Activated CD8-positive, alpha-beta memory T cell treated with anti-CD3 and anti-CD28 coated beads, Interleukin-2, amount 10 ng/mL, durations not matched to agents 7 days and 5 days (primary cell): ENCODE measurements at regions not wholly inside any gene's neighbourhood (a gene's known extent, or its start where the extent isn't known, plus 50 kb on each side); places are given as distances from the start of the nearest gene placed in this dataset.

Experiments used
- ATAC-seq: fragments of 150-1000 bp; cut with Tn5 transposase; one replicate; pipeline ENCODE4 v1.10.0; 2021; ENCODE audit warnings: moderate library complexity
- CTCF ChIA-PET: fragments of 350-600 bp; sonication (Branson Sonifier 250); formaldehyde crosslinking; loops from one replicate; lab custom pipeline; 2021; ENCODE audit warnings: antibody characterized with exemption; lab: Charles Lee
- DNase-seq: peaks from one replicate; pipeline ENCODE4 v3.0.0-alpha.2; 2020
- H3K27ac Mint-ChIP-seq: one replicate; pipeline ENCODE4 v1.8.0; 2021; ENCODE audit warnings: mild to moderate bottlenecking, mixed read lengths
- H3K27me3 Mint-ChIP-seq: one replicate; pipeline ENCODE4 v1.8.0; 2021; ENCODE audit warnings: mixed read lengths
- H3K36me3 Mint-ChIP-seq: one replicate; pipeline ENCODE4 v1.8.0; 2021; ENCODE audit warnings: mild to moderate bottlenecking, mixed read lengths
- H3K4me1 Mint-ChIP-seq: one replicate; pipeline ENCODE4 v1.8.0; 2021; ENCODE audit warnings: mixed read lengths
- H3K4me3 Mint-ChIP-seq: one replicate; pipeline ENCODE4 v1.8.0; 2021; ENCODE audit warnings: mild to moderate bottlenecking, moderate library complexity, mixed read lengths
- H3K9me3 Mint-ChIP-seq: one replicate; pipeline ENCODE4 v1.8.0; 2022; ENCODE audit warnings: low read depth, mixed read lengths

GRCh38 chr1:38559446-38560165 lies 300.0 kb downstream of the RRAGC start:
- Mint-ChIP-seq H3K27ac (peak overlapping the region; percentile 86), H3K4me1 (peaks cover 76% of the 10 kb centered on the region), H3K36me3 (peaks cover 2% of the 10 kb centered on the region), H3K9me3 (no peaks in the 10 kb centered on the region), H3K4me3 (peak overlapping the region; percentile 54), H3K27me3 (peaks cover 37% of the 10 kb centered on the region)
- CTCF ChIA-PET = interaction anchor here (2.7 kb wide), 1 partner anchor 32 kb away, joined by 8 read pairs; no protein-coding TSS in a partner anchor
- ATAC-seq = peak; percentile 86
- peak; percentile 95 for DNase-seq

GRCh38 chr1:38558500-38559445 lies 300.8 kb downstream of the RRAGC start:
- Mint-ChIP-seq H3K27me3 (peaks cover 37% of the 10 kb centered on the region), H3K36me3 (peaks cover 2% of the 10 kb centered on the region), H3K27ac (peak overlapping the region; percentile 86), H3K4me1 (peaks cover 68% of the 10 kb centered on the region), H3K9me3 (no peaks in the 10 kb centered on the region), H3K4me3 (peak overlapping the region; percentile 54)
- ATAC-seq = peak; percentile 50
- no peak for DNase-seq
- CTCF ChIA-PET = interaction anchor here (0.9 to 2.7 kb wide), 2 partner anchors 12 to 31 kb away, joined by 3 to 8 read pairs; no protein-coding TSS in a partner anchor

DNA sequence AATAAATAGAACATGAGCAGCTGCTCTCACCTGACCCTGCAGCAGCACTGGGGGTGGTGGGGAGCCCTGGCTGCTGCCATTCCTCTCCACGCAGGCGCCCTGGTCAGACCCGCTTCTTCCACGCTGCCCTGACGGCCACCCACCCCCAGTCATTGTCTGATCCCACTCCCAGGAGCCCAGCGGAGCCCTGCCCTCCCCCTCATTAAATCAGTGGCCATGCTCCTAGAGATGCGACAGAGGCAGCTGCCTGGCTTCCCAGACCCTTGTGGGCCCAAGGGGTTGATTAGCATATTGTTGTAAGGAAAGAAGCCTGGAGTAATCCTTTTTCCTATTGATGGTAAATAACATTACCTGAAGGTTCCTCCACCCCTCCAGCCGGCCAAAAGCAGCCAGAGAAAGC lies 301.5 kb downstream of the RRAGC start:
- Mint-ChIP-seq H3K27me3 (peaks cover 36% of the 10 kb centered on the region), H3K4me1 (peaks cover 61% of the 10 kb centered on the region), H3K27ac (no peak overlapping the region)

DNA sequence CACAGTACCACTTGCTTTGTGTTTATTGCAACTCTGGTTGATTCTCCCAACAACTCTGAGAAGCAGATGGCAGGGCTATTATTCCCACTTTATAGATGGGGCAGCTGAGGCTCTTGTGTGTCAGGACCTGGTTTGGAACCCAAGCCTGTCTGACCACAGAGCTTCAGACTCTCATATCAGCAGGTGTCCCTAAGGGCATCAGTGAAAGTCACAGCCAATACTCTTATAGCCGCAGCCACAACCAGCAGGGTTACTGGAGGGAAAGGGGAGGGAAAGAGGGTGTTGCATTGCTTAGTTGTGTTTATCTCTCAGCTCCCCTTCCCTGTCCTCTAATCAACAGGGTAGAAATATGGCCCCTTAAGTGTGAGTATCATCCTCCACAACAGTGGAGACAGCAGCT lies 304.0 kb downstream of the RRAGC start:
- CTCF ChIA-PET = interaction anchor here (1.4 kb wide), 1 partner anchor 9 kb away, joined by 3 read pairs; no protein-coding TSS in a partner anchor
- H3K36me3 Mint-ChIP-seq = peaks cover 2% of the 10 kb centered on the region
- H3K27me3 Mint-ChIP-seq = peaks cover 39% of the 10 kb centered on the region
- ATAC-seq = no peak
- H3K27ac Mint-ChIP-seq = no peak overlapping the region
- H3K4me3 Mint-ChIP-seq = no peak overlapping the region
- peaks cover 47% of the 10 kb centered on the region for H3K4me1 Mint-ChIP-seq
- H3K9me3 Mint-ChIP-seq = no peaks in the 10 kb centered on the region
- DNase-seq = no peak

More for the DNA sequence above, 301.5 kb downstream of the RRAGC start:
- peaks cover 2% of the 10 kb centered on the region for H3K36me3 Mint-ChIP-seq
- H3K4me3 Mint-ChIP-seq = no peak overlapping the region
- ATAC-seq (no peak), DNase-seq (no peak)
- CTCF ChIA-PET = interaction anchor here (0.9 to 2.7 kb wide), 2 partner anchors 11 to 31 kb away, joined by 3 to 8 read pairs; no protein-coding TSS in a partner anchor
- no peaks in the 10 kb centered on the region for H3K9me3 Mint-ChIP-seq

- DNase-seq (no peak), ATAC-seq (no peak)
- no peaks in the 10 kb centered on the region for H3K9me3 Mint-ChIP-seq
- peaks cover 43% of the 10 kb centered on the region for H3K4me1 Mint-ChIP-seq
- CTCF ChIA-PET = no interaction called here
- H3K27me3 Mint-ChIP-seq = peaks cover 44% of the 10 kb centered on the region
- H3K27ac Mint-ChIP-seq = no peak overlapping the region
- peaks cover 2% of the 10 kb centered on the region for H3K36me3 Mint-ChIP-seq
- H3K4me3 Mint-ChIP-seq = no peak overlapping the region
Measured at GRCh38 chr1:38555130-38555529, 304.4 kb downstream of the RRAGC start.

DNA sequence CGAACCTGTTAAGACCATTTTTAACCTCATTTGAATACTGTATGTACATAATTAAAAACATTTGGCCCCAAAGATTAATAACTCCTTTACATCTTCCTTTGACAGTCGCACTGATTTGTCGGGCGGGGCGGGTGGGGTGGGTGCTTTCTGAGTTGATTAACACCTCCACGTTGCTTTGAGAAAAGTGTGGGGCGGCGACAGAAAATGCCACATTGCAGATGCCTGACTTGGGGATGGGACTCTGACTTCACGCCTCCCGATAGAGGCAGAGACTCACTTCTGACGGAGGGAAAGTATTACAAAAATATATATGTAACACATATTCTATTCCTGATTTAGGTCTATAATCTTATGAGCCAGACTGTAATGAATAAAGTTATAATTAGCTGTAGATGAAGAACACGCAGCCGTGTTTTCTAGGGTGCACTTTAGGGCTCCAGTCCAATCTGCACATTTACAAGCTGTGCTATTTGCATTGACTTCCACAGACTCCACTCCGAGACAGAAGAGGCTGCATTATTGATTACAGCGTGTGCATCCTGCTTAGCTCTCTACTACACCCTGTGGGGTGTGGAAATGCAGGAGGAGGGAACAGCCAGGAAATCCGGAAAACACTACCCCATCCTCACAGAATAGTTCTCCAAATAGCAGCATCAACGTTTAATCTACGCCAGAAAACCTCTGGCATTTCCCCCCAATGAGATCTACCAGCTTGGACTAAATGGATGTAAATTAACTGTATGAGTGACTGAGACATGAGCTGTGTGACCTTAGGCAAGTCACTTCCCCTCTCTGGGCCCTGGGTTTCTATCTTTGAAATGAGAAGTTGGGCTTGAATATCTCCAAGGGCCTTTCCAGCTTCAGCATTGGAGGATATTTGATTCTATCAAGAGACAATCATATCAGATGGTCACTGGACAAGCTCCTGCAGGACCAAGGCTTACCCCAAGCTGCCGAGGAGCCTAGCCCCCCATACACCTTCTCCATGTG lies 308.0 kb downstream of the RRAGC start:
- Mint-ChIP-seq H3K36me3 (no peaks in the 10 kb centered on the region), H3K27me3 (peaks cover 68% of the 10 kb centered on the region), H3K4me3 (no peak overlapping the region), H3K9me3 (no peaks in the 10 kb centered on the region), H3K4me1 (peaks cover 11% of the 10 kb centered on the region), H3K27ac (no peak overlapping the region)
- CTCF ChIA-PET = no interaction called here
- no peak for ATAC-seq
- no peak for DNase-seq

DNA sequence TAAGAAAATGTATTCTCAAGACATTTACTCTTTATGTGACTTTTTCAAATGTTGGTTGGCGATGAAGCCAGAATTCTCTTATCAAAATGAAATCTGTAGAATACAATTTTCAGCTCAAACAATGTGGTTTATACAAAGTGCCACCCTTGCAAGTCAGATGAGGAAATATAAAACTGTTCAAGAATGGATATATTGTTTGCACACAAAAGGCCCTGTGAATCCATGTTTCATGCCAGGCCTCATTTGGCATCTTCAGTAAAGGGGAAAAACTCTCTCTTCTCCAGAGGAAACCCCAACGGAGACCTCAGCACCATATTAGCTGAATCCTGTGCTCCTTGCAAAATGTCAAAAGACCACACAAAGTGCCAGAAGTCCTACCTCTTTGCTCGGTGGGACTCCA lies 310.4 kb downstream of the RRAGC start:
- ATAC-seq = no peak
- CTCF ChIA-PET = no interaction called here
- Mint-ChIP-seq H3K27ac (no peak overlapping the region), H3K4me3 (no peak overlapping the region), H3K36me3 (no peaks in the 10 kb centered on the region), H3K27me3 (peaks cover 64% of the 10 kb centered on the region), H3K9me3 (no peaks in the 10 kb centered on the region), H3K4me1 (peaks cover 5% of the 10 kb centered on the region)
- no peak for DNase-seq

DNA sequence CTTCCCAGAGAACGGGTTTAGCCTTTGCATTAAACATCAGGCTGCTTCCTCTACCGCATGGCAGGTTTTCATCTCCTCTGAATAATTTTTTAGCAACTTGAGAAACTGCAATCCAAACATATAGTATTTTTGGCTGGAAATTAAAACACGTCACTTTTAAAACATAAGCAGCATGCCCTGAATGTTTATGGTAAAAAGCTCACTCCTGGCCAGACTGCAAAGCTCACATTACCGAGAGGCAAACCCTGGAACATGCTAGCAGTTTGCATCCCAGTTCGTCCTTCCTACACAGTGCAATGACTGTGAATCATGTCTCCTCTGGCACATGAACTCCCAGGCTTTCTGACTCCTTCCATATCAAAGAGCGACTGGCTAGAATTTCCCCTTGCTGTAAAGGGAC lies 312.3 kb downstream of the RRAGC start:
- no peak for DNase-seq
- Mint-ChIP-seq H3K27ac (no peak overlapping the region), H3K36me3 (no peaks in the 10 kb centered on the region), H3K4me3 (no peak overlapping the region), H3K4me1 (peaks cover 5% of the 10 kb centered on the region), H3K27me3 (peaks cover 56% of the 10 kb centered on the region), H3K9me3 (no peaks in the 10 kb centered on the region)
- no peak for ATAC-seq
- CTCF ChIA-PET = interaction anchor here (0.7 to 0.8 kb wide), 2 partner anchors 9 to 11 kb away, joined by 3 read pairs; no protein-coding TSS in a partner anchor

DNA sequence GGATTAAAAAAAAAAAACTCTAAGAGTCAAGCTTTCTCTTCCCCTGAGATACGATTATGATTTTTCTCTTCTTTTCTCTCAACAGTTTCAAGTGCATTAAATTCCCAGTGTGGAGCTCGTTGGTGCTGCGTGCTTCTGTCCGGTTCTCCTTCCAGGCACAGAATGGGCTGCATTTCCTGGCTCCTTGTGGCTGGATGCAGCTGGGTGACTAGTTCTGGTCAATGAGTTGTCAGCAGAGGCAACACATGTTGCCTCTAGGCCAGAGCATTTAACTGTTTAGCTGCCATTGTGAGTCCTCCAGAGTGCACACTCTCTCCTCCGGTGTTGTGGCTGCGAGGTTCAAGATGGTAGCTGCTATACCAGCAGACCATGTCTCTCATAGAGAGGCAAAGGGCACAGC lies 312.9 kb downstream of the RRAGC start:
- H3K27me3 Mint-ChIP-seq = peaks cover 49% of the 10 kb centered on the region
- H3K4me3 Mint-ChIP-seq = no peak overlapping the region
- H3K9me3 Mint-ChIP-seq = no peaks in the 10 kb centered on the region
- CTCF ChIA-PET = interaction anchor here (0.7 to 0.8 kb wide), 2 partner anchors 9 to 12 kb away, joined by 3 read pairs; no protein-coding TSS in a partner anchor
- no peaks in the 10 kb centered on the region for H3K36me3 Mint-ChIP-seq
- H3K4me1 Mint-ChIP-seq = peaks cover 5% of the 10 kb centered on the region
- no peak for DNase-seq
- H3K27ac Mint-ChIP-seq = no peak overlapping the region
- ATAC-seq = no peak

GRCh38 chr1:38541223-38541622 lies 318.3 kb downstream of the RRAGC start:
- no peak overlapping the region for H3K27ac Mint-ChIP-seq
- ATAC-seq (no peak), DNase-seq (no peak)
- no peak overlapping the region for H3K4me3 Mint-ChIP-seq
- H3K27me3 Mint-ChIP-seq = peaks cover 40% of the 10 kb centered on the region
- H3K36me3 Mint-ChIP-seq = no peaks in the 10 kb centered on the region
- no peaks in the 10 kb centered on the region for H3K9me3 Mint-ChIP-seq
- CTCF ChIA-PET = interaction anchor here (1.1 kb wide), 1 partner anchor 13 kb away, joined by 4 read pairs; no protein-coding TSS in a partner anchor
- H3K4me1 Mint-ChIP-seq = no peaks in the 10 kb centered on the region

GRCh38 chr1:38539931-38540330 lies 319.6 kb downstream of the RRAGC start:
- CTCF ChIA-PET = interaction anchor here (0.7 kb wide), 1 partner anchor 512 kb away, joined by 3 read pairs; no protein-coding TSS in a partner anchor
- DNase-seq = no peak
- H3K27ac Mint-ChIP-seq = no peak overlapping the region
- H3K4me3 Mint-ChIP-seq = no peak overlapping the region
- H3K36me3 Mint-ChIP-seq = no peaks in the 10 kb centered on the region
- no peaks in the 10 kb centered on the region for H3K9me3 Mint-ChIP-seq
- H3K4me1 Mint-ChIP-seq = no peaks in the 10 kb centered on the region
- H3K27me3 Mint-ChIP-seq = peaks cover 44% of the 10 kb centered on the region
- ATAC-seq = no peak

GRCh38 chr1:38538834-38539233 lies 320.7 kb downstream of the RRAGC start:
- H3K4me3 Mint-ChIP-seq = no peak overlapping the region
- ATAC-seq = no peak
- CTCF ChIA-PET = no interaction called here

More at GRCh38 chr1:38538834-38539233, 320.7 kb downstream of the RRAGC start:
- no peaks in the 10 kb centered on the region for H3K9me3 Mint-ChIP-seq
- H3K27ac Mint-ChIP-seq = no peak overlapping the region
- H3K36me3 Mint-ChIP-seq = no peaks in the 10 kb centered on the region
- no peak for DNase-seq
- H3K27me3 Mint-ChIP-seq = peaks cover 49% of the 10 kb centered on the region
- H3K4me1 Mint-ChIP-seq = peaks cover 3% of the 10 kb centered on the region
